Caco-2 (cell line): ENCODE measurements at regions not wholly inside any gene's neighbourhood (a gene's known extent, or its start where the extent isn't known, plus 50 kb on each side); places are given as distances from the start of the nearest gene placed in this dataset.

ENCODE experiments used
- BruUV-seq: library from RNA; stranded (reverse); fragments of 400-500 nt; replicated peaks from 2 replicates; lab custom pipeline; 2021; lab: Mats Ljungman, UMichigan
- CTCF ChIA-PET: fragments of 300-600 bp; sonication (Branson Sonifier 250); formaldehyde crosslinking; loops from one replicate; lab custom pipeline; 2022; ENCODE audit warnings: antibody characterized with exemption; lab: Charles Lee
- POLR2A ChIA-PET: fragments of 300-600 bp; sonication (Branson Sonifier 250); formaldehyde crosslinking; loops from one replicate; lab custom pipeline; 2022; ENCODE audit warnings: antibody characterized with exemption; lab: Charles Lee
- DNase-seq, 2 experiments: peaks; one replicate each; pipeline versions ENCODE4 v3.0.0 to v3.0.0-alpha.2; 2020 to 2022
- H3K27me3 ChIP-seq: replicated peaks from 2 replicates; pipeline ENCODE4 v1.6.0; 2011; ENCODE audit warnings: low read length; ENCODE audit not compliant: control insufficient read depth, insufficient read depth
- H3K36me3 ChIP-seq: 2 replicates; pipeline ENCODE4 v1.5.1; 2011; ENCODE audit warnings: low read length; ENCODE audit not compliant: control insufficient read depth, insufficient read depth
- H3K4me1 ChIP-seq: fragments of 250-450 bp; sonication (Bioruptor Pico); 2 replicates; pipeline ENCODE4 v1.5.1; 2020; ENCODE audit warnings: mild to moderate bottlenecking
- H3K4me3 ChIP-seq: 2 replicates; pipeline ENCODE4 v1.5.1; 2011; ENCODE audit warnings: low read depth, mild to moderate bottlenecking, control low read depth, low read length
- H3K9me3 ChIP-seq: fragments of 250-450 bp; sonication (Bioruptor Pico); 2 replicates; pipeline ENCODE4 v1.5.1; 2020; ENCODE audit warnings: mild to moderate bottlenecking, moderate library complexity
- H3K27ac Mint-ChIP-seq: one replicate; pipeline ENCODE4 v1.8.0; 2022; ENCODE audit warnings: mixed read lengths; ENCODE audit not compliant: unreplicated experiment
- H3K27me3 Mint-ChIP-seq: one replicate; pipeline ENCODE4 v1.8.0; 2022; ENCODE audit warnings: mixed read lengths; ENCODE audit not compliant: insufficient read depth, unreplicated experiment
- H3K36me3 Mint-ChIP-seq: one replicate; pipeline ENCODE4 v1.8.0; 2022; ENCODE audit warnings: mild to moderate bottlenecking, mixed read lengths; ENCODE audit not compliant: insufficient read depth, unreplicated experiment
- H3K4me1 Mint-ChIP-seq: one replicate; pipeline ENCODE4 v1.8.0; 2022; ENCODE audit warnings: low read depth, mixed read lengths; ENCODE audit not compliant: unreplicated experiment
- H3K4me3 Mint-ChIP-seq: one replicate; pipeline ENCODE4 v1.8.0; 2022; ENCODE audit warnings: mild to moderate bottlenecking, moderate library complexity, mixed read lengths; ENCODE audit not compliant: unreplicated experiment
- H3K9me3 Mint-ChIP-seq: one replicate; pipeline ENCODE4 v1.8.0; 2022; ENCODE audit warnings: mixed read lengths; ENCODE audit not compliant: unreplicated experiment
- intact Hi-C: fragments of 100-400 bp; cut with micrococcal nuclease; formaldehyde crosslinking; loops from one replicate; pipeline ENCODE4 v1.10.0; 2022; ENCODE audit not compliant: unreplicated experiment
- TF ChIP-seq, protein P1 (sequence below), 2 experiments: fragments of 200-600 bp in 1 of 2; IDR thresholded peaks; 1 replicate in 1 of 2; 2 replicates in 1 of 2; pipeline versions ENCODE4 v1.5.1 to v1.8.0; 2011 to 2022; ENCODE audit warnings: antibody characterized with exemption in 1 of 2, control low read depth in 1 of 2, inconsistent platforms in 1 of 2, low read depth in 1 of 2, low read length in 1 of 2, mild to moderate bottlenecking in 1 of 2, moderate library complexity in 1 of 2; ENCODE audit not compliant: insufficient read depth in 1 of 2, severe bottlenecking in 1 of 2, unreplicated experiment in 1 of 2

GRCh38 chr15:47405365-47406162, 311.7 kb upstream of the SEMA6D start:
- H3K4me1 Mint-ChIP-seq: no peaks in the 10 kb centered on the region
- DNase-seq: no peak
- TF ChIP-seq, protein P1, sequence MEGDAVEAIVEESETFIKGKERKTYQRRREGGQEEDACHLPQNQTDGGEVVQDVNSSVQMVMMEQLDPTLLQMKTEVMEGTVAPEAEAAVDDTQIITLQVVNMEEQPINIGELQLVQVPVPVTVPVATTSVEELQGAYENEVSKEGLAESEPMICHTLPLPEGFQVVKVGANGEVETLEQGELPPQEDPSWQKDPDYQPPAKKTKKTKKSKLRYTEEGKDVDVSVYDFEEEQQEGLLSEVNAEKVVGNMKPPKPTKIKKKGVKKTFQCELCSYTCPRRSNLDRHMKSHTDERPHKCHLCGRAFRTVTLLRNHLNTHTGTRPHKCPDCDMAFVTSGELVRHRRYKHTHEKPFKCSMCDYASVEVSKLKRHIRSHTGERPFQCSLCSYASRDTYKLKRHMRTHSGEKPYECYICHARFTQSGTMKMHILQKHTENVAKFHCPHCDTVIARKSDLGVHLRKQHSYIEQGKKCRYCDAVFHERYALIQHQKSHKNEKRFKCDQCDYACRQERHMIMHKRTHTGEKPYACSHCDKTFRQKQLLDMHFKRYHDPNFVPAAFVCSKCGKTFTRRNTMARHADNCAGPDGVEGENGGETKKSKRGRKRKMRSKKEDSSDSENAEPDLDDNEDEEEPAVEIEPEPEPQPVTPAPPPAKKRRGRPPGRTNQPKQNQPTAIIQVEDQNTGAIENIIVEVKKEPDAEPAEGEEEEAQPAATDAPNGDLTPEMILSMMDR (IDR thresholded peaks at IDR 0.05; ENCODE audit: insufficient read depth in 1 of 2, low read depth in 1 of 2, low read length in 1 of 2, severe bottlenecking in 1 of 2, unreplicated experiment in 1 of 2): no peak
- no peaks in the 10 kb centered on the region for H3K9me3 ChIP-seq
- BruUV-seq: no TSS peak
- H3K27ac Mint-ChIP-seq: no peak overlapping the region
- no peaks in the 10 kb centered on the region for H3K4me1 ChIP-seq
- no peak overlapping the region for H3K4me3 ChIP-seq
- peaks cover 17% of the 10 kb centered on the region for H3K27me3 Mint-ChIP-seq
- no peaks in the 10 kb centered on the region for H3K36me3 Mint-ChIP-seq
- no peak overlapping the region for H3K4me3 Mint-ChIP-seq
- intact Hi-C loops: no loop called here
- H3K9me3 Mint-ChIP-seq: no peaks in the 10 kb centered on the region
- ChIA-PET POLR2A (no interaction called here), CTCF (no interaction called here)
- no peaks in the 10 kb centered on the region for H3K36me3 ChIP-seq
- no peaks in the 10 kb centered on the region for H3K27me3 ChIP-seq

GRCh38 chr15:47407692-47408091, 309.6 kb upstream of the SEMA6D start:
- Mint-ChIP-seq H3K4me3 (no peak overlapping the region), H3K4me1 (no peaks in the 10 kb centered on the region), H3K27me3 (peaks cover 14% of the 10 kb centered on the region), H3K9me3 (no peaks in the 10 kb centered on the region), H3K27ac (no peak overlapping the region), H3K36me3 (no peaks in the 10 kb centered on the region)
- CTCF ChIA-PET: no interaction called here
- POLR2A ChIA-PET: no interaction called here
- DNase-seq: no peak
- Histone ChIP-seq H3K9me3 (no peaks in the 10 kb centered on the region), H3K4me1 (no peaks in the 10 kb centered on the region), H3K36me3 (no peaks in the 10 kb centered on the region), H3K4me3 (no peak overlapping the region), H3K27me3 (no peaks in the 10 kb centered on the region)
- intact Hi-C loops: no loop called here
- TF ChIP-seq, protein P1 (IDR thresholded peaks at IDR 0.05; ENCODE audit: insufficient read depth in 1 of 2, low read depth in 1 of 2, low read length in 1 of 2, severe bottlenecking in 1 of 2, unreplicated experiment in 1 of 2): no peak
- BruUV-seq: no TSS peak

DNA sequence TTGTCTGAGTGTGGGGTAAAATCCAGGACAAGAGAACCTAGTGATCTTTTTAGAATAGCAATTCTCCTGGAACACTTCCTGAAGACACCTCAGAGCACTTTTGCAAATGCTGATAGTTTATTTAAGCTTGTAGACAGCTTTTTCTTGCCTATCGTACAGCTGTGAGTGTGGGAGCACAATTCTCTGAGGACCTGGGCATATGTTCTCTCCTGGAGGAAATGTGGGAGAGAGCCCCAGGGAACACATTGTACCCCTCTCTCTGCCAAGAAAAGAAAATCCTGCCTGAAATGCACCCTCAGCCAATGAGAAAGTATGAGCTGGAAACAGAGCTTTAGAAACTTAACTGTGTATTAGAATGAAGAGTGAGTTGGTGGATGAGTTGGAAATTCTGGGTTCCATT, 308.3 kb upstream of the SEMA6D start:
- DNase-seq: no peak
- no peaks in the 10 kb centered on the region for H3K4me1 Mint-ChIP-seq
- peaks cover 7% of the 10 kb centered on the region for H3K27me3 Mint-ChIP-seq
- no peak overlapping the region for H3K27ac Mint-ChIP-seq
- H3K4me3 Mint-ChIP-seq: no peak overlapping the region
- H3K9me3 Mint-ChIP-seq: no peaks in the 10 kb centered on the region
- CTCF ChIA-PET: no interaction called here
- intact Hi-C loops: no loop called here
- no TSS peak for BruUV-seq
- no peaks in the 10 kb centered on the region for H3K36me3 Mint-ChIP-seq
- Histone ChIP-seq H3K4me3 (no peak overlapping the region), H3K27me3 (no peaks in the 10 kb centered on the region), H3K36me3 (no peaks in the 10 kb centered on the region), H3K4me1 (no peaks in the 10 kb centered on the region), H3K9me3 (no peaks in the 10 kb centered on the region)
- TF ChIP-seq, protein P1 (IDR thresholded peaks at IDR 0.05; ENCODE audit: insufficient read depth in 1 of 2, low read depth in 1 of 2, low read length in 1 of 2, severe bottlenecking in 1 of 2, unreplicated experiment in 1 of 2): no peak
- POLR2A ChIA-PET: no interaction called here
